ENCODE measurements at regions not wholly inside any gene's neighbourhood (a gene's known extent, or its start where the extent isn't known, plus 50 kb on each side); places are given as distances from the start of the nearest gene placed in this dataset.
"Not testable (repeated sequence)": the region's sequence is repeated elsewhere in the genome, so short reads cannot be mapped to it uniquely, and the experiment has no call there.

DNA sequence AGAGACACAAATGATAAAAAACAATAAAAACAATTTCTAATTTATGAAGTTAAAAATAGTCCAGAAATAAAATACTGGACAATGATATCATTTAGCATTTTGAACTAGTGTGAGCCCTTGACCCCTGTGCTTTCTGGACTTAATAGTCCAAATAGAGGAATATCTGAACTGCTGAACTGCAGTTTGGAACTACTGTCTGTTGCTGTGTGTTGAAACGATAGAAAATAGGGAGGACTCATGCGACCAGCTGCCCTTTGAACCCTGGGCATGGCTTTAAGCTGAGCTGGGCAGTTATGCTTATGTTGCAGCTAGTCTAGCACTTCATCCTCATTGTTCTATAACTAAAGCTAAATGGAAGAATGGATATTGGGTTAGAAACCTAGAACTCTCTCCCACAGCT lies 99.5 kb downstream of the FMR1NB start:
- TF ChIP-seq, protein P1, sequence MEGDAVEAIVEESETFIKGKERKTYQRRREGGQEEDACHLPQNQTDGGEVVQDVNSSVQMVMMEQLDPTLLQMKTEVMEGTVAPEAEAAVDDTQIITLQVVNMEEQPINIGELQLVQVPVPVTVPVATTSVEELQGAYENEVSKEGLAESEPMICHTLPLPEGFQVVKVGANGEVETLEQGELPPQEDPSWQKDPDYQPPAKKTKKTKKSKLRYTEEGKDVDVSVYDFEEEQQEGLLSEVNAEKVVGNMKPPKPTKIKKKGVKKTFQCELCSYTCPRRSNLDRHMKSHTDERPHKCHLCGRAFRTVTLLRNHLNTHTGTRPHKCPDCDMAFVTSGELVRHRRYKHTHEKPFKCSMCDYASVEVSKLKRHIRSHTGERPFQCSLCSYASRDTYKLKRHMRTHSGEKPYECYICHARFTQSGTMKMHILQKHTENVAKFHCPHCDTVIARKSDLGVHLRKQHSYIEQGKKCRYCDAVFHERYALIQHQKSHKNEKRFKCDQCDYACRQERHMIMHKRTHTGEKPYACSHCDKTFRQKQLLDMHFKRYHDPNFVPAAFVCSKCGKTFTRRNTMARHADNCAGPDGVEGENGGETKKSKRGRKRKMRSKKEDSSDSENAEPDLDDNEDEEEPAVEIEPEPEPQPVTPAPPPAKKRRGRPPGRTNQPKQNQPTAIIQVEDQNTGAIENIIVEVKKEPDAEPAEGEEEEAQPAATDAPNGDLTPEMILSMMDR (IDR thresholded peaks at IDR 0.05; ENCODE audit: unreplicated experiment) = no peak

DNA sequence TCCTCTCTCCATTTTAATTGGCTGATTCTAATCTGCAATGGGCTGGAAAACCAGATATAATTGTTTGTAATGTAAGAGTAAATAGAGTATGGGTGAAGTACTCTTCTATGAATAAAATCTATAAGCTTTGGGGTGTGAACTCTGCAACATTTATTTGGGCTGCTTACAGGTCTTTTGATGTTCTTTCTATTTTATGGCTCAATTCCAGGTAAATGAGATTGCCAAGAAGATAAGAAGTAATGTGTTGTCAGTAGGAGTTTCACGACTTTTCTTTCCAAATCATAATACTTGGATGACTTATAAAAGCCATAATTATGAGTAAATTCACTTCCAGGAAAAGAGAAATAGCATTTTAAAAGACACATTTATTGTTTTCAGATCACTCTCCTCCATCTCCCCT lies 103.5 kb downstream of the FMR1NB start:
- H3K36me3 Mint-ChIP-seq (ENCODE audit: low read depth, unreplicated experiment) = no peaks in the 10 kb centered on the region
- no peaks in the 10 kb centered on the region for H3K9me3 Mint-ChIP-seq (ENCODE audit: unreplicated experiment)
- H3K4me1 Mint-ChIP-seq (ENCODE audit: unreplicated experiment) = no peaks in the 10 kb centered on the region
- TF ChIP-seq, protein P1 (IDR thresholded peaks at IDR 0.05; ENCODE audit: unreplicated experiment) = no peak
- H3K4me3 Mint-ChIP-seq (ENCODE audit: unreplicated experiment) = no peak overlapping the region
- H3K27me3 Mint-ChIP-seq (ENCODE audit: unreplicated experiment) = no peaks in the 10 kb centered on the region
- H3K27ac Mint-ChIP-seq (ENCODE audit: unreplicated experiment) = no peak overlapping the region
- DNase-seq (ENCODE audit: low spot score) = no peak

More for the DNA sequence above, 99.5 kb downstream of the FMR1NB start:
- no peaks in the 10 kb centered on the region for H3K27me3 Mint-ChIP-seq (ENCODE audit: unreplicated experiment)
- H3K36me3 Mint-ChIP-seq (ENCODE audit: low read depth, unreplicated experiment) = no peaks in the 10 kb centered on the region
- no peak overlapping the region for H3K4me3 Mint-ChIP-seq (ENCODE audit: unreplicated experiment)
- no peak overlapping the region for H3K27ac Mint-ChIP-seq (ENCODE audit: unreplicated experiment)
- H3K9me3 Mint-ChIP-seq (ENCODE audit: unreplicated experiment) = no peaks in the 10 kb centered on the region
- DNase-seq (ENCODE audit: low spot score) = no peak
- no peaks in the 10 kb centered on the region for H3K4me1 Mint-ChIP-seq (ENCODE audit: unreplicated experiment)

DNA sequence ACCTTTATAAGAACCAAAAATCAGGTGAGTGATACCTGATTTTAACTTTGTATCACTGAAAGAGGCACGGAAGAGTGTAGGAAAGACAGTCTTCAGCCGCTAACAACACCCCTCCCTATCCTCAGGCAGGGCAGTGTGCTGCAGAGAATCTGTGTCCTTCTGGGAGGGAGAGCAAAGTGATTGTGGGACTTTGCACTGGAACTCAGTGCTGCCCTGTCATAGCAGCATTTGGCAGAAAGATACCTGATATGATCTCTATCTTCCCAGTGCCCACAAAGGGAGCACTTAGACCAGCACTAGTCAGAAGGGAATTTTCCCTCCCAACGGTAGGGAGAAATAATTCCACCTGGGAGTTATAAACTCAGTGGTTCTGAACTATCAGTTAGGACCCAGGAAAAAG lies 139.0 kb downstream of the FMR1NB start:
- TF ChIP-seq, protein P1 (IDR thresholded peaks at IDR 0.05; ENCODE audit: unreplicated experiment) = no peak
- Mint-ChIP-seq H3K27me3 (ENCODE audit: unreplicated experiment) (no peaks in the 10 kb centered on the region), H3K36me3 (ENCODE audit: low read depth, unreplicated experiment) (no peaks in the 10 kb centered on the region), H3K27ac (ENCODE audit: unreplicated experiment) (no peak overlapping the region), H3K4me3 (ENCODE audit: unreplicated experiment) (no peak overlapping the region), H3K4me1 (ENCODE audit: unreplicated experiment) (no peaks in the 10 kb centered on the region), H3K9me3 (ENCODE audit: unreplicated experiment) (no peaks in the 10 kb centered on the region)
- no peak for DNase-seq (ENCODE audit: low spot score)

DNA sequence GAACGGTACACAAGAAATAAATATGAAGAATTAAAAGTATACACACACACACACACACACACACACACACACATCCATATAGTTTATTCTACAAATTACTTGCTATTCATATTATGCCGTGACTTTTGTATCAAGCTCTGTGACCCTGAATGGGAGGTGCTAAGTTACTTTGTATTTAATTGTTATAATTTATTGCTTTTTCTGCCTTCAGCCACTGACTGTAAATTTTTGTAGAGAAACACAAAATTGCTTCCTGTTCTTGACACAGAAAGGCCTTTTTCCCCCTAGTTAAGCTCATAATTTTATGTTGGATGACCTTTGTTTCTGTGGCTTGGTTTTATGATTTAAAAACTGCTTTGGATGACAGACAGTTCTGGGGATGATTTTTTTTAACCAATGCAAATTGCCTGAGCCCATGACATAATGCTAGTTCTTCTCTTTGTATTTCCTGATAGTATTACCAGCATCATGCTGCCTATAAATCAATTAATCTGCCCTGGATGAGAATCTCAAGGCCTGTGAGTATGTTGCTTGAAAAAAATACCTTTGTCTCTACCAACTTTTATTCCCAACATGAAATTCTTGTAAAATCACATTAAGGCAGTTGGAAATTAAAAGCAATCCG lies 140.0 kb downstream of the FMR1NB start:
- Mint-ChIP-seq H3K4me3 (ENCODE audit: unreplicated experiment) (no peak overlapping the region), H3K9me3 (ENCODE audit: unreplicated experiment) (no peaks in the 10 kb centered on the region), H3K36me3 (ENCODE audit: low read depth, unreplicated experiment) (no peaks in the 10 kb centered on the region), H3K4me1 (ENCODE audit: unreplicated experiment) (no peaks in the 10 kb centered on the region), H3K27me3 (ENCODE audit: unreplicated experiment) (no peaks in the 10 kb centered on the region), H3K27ac (ENCODE audit: unreplicated experiment) (no peak overlapping the region)
- no peak for DNase-seq (ENCODE audit: low spot score)
- TF ChIP-seq, protein P1 (IDR thresholded peaks at IDR 0.05; ENCODE audit: unreplicated experiment) = no peak

DNA sequence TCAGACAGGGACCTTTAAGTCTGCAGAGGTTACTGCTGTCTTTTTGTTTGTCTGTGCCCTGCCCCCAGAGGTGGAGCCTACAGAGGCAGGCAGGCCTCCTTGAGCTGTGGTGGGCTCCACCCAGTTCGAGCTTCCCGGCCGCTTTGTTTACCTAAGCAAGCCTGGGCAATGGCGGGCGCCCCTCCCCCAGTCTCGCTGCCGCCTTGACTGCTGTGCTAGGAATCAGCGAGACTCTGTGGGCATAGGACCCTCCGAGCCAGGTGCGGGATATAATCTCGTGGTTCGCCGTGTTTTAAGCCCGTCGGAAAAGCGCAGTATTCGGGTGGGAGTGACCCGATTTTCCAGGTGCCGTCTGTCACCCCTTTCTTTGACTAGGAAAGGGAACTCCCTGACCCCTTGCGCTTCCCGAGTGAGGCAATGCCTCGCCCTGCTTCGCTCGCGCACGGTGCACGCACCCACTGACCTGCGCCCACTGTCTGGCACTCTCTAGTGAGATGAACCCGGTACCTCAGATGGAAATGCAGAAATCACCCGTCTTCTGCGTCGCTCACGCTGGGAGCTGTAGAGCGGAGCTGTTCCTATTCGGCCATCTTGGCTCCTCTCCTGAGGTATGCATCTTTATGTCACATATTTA lies 147.9 kb downstream of the FMR1NB start:
- H3K27ac Mint-ChIP-seq (ENCODE audit: unreplicated experiment); H3K4me1 Mint-ChIP-seq (ENCODE audit: unreplicated experiment); H3K4me3 Mint-ChIP-seq (ENCODE audit: unreplicated experiment); H3K36me3 Mint-ChIP-seq (ENCODE audit: low read depth, unreplicated experiment); H3K27me3 Mint-ChIP-seq (ENCODE audit: unreplicated experiment); H3K9me3 Mint-ChIP-seq (ENCODE audit: unreplicated experiment); DNase-seq (ENCODE audit: low spot score): not testable (repeated sequence)
